ENCODE measurements at regions not wholly inside any gene's neighbourhood (a gene's known extent, or its start where the extent isn't known, plus 50 kb on each side); places are given as distances from the start of the nearest gene placed in this dataset.
"Not testable (repeated sequence)": the region's sequence is repeated elsewhere in the genome, so short reads cannot be mapped to it uniquely, and the experiment has no call there.

DNA sequence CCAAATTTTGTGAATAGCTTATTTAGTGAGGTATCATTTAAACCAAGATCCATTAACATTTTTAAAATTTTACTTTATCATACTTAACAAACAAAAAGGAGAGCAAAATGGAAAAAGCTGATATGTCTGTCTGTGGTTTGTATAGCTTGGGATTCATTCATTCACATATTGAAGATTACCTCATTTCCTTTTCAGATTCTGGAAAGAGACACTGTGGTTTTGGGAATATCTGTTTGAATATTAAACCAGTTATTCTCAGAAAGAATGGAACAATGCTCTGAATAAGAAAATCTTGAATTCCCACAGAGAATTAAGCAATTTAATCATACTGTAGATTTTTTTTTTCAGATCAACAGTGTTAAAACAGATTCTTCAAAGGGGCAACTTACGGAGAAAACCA, 93.8 kb upstream of the PRDX6 start:
- no peaks in the 10 kb centered on the region for H3K27me3 ChIP-seq (ENCODE audit: control insufficient read depth, insufficient read depth, low read length)
- no peak for DNase-seq
- H3K4me1 ChIP-seq (ENCODE audit: control insufficient read depth in 2 of 3, insufficient read depth in 2 of 3, low read depth in 1 of 3, low read length in 3 of 3) = no peaks in the 10 kb centered on the region
- no peak overlapping the region for H3K9ac ChIP-seq (ENCODE audit: low read length in 3 of 3)
- H3K4me3 ChIP-seq (ENCODE audit: low read length in 3 of 3) = no peak overlapping the region
- TF ChIP-seq, protein P1, sequence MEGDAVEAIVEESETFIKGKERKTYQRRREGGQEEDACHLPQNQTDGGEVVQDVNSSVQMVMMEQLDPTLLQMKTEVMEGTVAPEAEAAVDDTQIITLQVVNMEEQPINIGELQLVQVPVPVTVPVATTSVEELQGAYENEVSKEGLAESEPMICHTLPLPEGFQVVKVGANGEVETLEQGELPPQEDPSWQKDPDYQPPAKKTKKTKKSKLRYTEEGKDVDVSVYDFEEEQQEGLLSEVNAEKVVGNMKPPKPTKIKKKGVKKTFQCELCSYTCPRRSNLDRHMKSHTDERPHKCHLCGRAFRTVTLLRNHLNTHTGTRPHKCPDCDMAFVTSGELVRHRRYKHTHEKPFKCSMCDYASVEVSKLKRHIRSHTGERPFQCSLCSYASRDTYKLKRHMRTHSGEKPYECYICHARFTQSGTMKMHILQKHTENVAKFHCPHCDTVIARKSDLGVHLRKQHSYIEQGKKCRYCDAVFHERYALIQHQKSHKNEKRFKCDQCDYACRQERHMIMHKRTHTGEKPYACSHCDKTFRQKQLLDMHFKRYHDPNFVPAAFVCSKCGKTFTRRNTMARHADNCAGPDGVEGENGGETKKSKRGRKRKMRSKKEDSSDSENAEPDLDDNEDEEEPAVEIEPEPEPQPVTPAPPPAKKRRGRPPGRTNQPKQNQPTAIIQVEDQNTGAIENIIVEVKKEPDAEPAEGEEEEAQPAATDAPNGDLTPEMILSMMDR (IDR thresholded peaks at IDR 0.05; ENCODE audit: borderline replicate concordance, extremely low read depth, insufficient read depth) = no peak
- H3K9me3 ChIP-seq (ENCODE audit: control insufficient read depth in 2 of 3, insufficient read depth in 1 of 3, low read length in 3 of 3) = no peaks in the 10 kb centered on the region
- intact Hi-C loops (cut with DNase I) = no loop called here
- H3K36me3 ChIP-seq (ENCODE audit: control insufficient read depth in 2 of 3, insufficient read depth in 3 of 3, low read length in 3 of 3) = no peaks in the 10 kb centered on the region
- no peak overlapping the region for H3K27ac ChIP-seq (ENCODE audit: low read depth in 2 of 2, low read length in 2 of 2)
- FAIRE-seq = no peak

DNA sequence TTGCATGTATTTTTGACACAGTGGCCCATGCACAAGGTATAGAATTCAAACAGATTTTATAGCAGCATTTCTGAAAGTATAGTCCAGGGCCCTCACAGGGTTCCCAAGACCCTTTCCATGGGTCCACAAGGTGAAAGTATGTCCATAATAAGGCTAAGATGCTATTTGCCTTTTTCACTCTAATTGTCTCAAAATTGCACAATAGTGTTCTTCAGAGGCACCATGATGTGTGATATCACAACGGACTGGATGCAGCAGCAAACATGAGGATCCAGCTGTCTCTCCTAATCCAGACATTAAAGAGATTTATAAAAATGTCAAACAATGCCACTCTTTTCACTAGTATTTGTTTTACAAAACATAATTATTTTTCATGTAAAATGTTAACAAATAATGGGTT, 88.8 kb upstream of the PRDX6 start:
- DNase-seq (no peak), FAIRE-seq (no peak)
- no peaks in the 10 kb centered on the region for H3K9me3 ChIP-seq (ENCODE audit: control insufficient read depth in 2 of 3, insufficient read depth in 1 of 3, low read length in 3 of 3)
- no peaks in the 10 kb centered on the region for H3K36me3 ChIP-seq (ENCODE audit: control insufficient read depth in 2 of 3, insufficient read depth in 3 of 3, low read length in 3 of 3)
- no peak overlapping the region for H3K27ac ChIP-seq (ENCODE audit: low read depth in 2 of 2, low read length in 2 of 2)
- no peaks in the 10 kb centered on the region for H3K4me1 ChIP-seq (ENCODE audit: control insufficient read depth in 2 of 3, insufficient read depth in 2 of 3, low read depth in 1 of 3, low read length in 3 of 3)
- TF ChIP-seq, protein P1 (IDR thresholded peaks at IDR 0.05; ENCODE audit: borderline replicate concordance, extremely low read depth, insufficient read depth) = no peak
- intact Hi-C loops (cut with DNase I) = no loop called here
- no peak overlapping the region for H3K9ac ChIP-seq (ENCODE audit: low read length in 3 of 3)
- no peak overlapping the region for H3K4me3 ChIP-seq (ENCODE audit: low read length in 3 of 3)
- H3K27me3 ChIP-seq (ENCODE audit: control insufficient read depth, insufficient read depth, low read length) = no peaks in the 10 kb centered on the region

DNA sequence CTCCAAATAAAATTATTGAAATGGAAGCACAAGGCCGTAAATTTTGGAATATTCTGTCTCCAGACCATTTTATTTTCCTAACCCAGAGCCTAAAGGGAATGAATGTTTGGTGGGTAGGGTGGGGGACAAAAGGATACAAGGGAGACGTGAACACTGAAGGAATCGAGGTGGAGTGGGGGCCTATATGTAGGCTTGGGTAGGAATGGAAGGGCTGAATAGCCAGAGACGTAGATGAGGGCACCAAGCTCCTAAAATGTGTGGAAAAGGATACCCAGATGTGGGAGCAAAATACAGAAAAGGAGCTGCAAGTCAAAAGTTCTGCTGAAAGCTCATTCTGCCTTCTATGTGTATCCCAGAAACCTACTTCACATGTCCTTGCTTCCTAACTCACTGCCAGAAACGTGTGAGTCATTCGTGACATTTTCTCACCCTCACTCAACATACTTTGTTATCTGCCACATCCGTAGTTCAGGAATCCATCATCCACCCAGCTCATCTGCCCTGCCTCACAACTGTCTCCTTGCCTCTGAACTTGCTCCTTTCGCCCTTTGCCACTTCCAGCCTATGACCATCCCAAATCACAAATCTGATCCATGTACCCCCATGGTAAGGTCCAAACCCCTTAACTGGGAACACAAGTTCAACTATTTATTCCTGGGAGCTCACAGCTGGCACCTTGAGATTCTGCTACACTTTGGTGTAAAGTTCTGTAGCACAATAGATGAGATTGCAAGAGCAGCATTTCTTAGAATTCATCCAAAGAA, 84.1 kb upstream of the PRDX6 start:
- DNase-seq = no peak
- H3K36me3 ChIP-seq (ENCODE audit: control insufficient read depth in 2 of 3, insufficient read depth in 3 of 3, low read length in 3 of 3) = no peaks in the 10 kb centered on the region
- H3K4me3 ChIP-seq (ENCODE audit: low read length in 3 of 3) = no peak overlapping the region
- H3K9ac ChIP-seq (ENCODE audit: low read length in 3 of 3) = no peak overlapping the region
- no peaks in the 10 kb centered on the region for H3K9me3 ChIP-seq (ENCODE audit: control insufficient read depth in 2 of 3, insufficient read depth in 1 of 3, low read length in 3 of 3)
- TF ChIP-seq, protein P1 (IDR thresholded peaks at IDR 0.05; ENCODE audit: borderline replicate concordance, extremely low read depth, insufficient read depth) = no peak
- FAIRE-seq = no peak
- no peaks in the 10 kb centered on the region for H3K27me3 ChIP-seq (ENCODE audit: control insufficient read depth, insufficient read depth, low read length)
- intact Hi-C loops (cut with DNase I) = no loop called here
- no peaks in the 10 kb centered on the region for H3K4me1 ChIP-seq (ENCODE audit: control insufficient read depth in 2 of 3, insufficient read depth in 2 of 3, low read depth in 1 of 3, low read length in 3 of 3)
- H3K27ac ChIP-seq (ENCODE audit: low read depth in 2 of 2, low read length in 2 of 2) = no peak overlapping the region

DNA sequence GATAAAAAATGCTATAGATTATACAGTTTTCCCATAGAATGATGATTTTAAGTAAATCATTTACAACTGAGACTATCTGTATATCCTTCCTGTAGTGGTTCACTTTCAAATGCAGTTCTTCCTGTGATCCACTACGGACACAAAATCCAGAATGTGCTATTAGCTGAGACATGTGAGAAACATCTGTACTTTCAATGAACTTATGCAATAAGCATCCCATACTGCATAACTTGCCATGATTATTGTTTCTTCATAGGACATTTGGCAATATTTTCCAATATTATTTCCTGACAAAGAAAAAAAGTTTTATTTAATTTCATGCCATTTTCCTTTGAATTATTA, 83.5 kb upstream of the PRDX6 start:
- intact Hi-C loops (cut with DNase I) = no loop called here
- no peak for FAIRE-seq
- H3K27ac ChIP-seq (ENCODE audit: low read depth in 2 of 2, low read length in 2 of 2) = no peak overlapping the region
- no peak overlapping the region for H3K9ac ChIP-seq (ENCODE audit: low read length in 3 of 3)
- H3K36me3 ChIP-seq (ENCODE audit: control insufficient read depth in 2 of 3, insufficient read depth in 3 of 3, low read length in 3 of 3) = no peaks in the 10 kb centered on the region
- no peaks in the 10 kb centered on the region for H3K27me3 ChIP-seq (ENCODE audit: control insufficient read depth, insufficient read depth, low read length)
- H3K4me3 ChIP-seq (ENCODE audit: low read length in 3 of 3) = no peak overlapping the region
- no peaks in the 10 kb centered on the region for H3K4me1 ChIP-seq (ENCODE audit: control insufficient read depth in 2 of 3, insufficient read depth in 2 of 3, low read depth in 1 of 3, low read length in 3 of 3)
- TF ChIP-seq, protein P1 (IDR thresholded peaks at IDR 0.05; ENCODE audit: borderline replicate concordance, extremely low read depth, insufficient read depth) = no peak
- no peaks in the 10 kb centered on the region for H3K9me3 ChIP-seq (ENCODE audit: control insufficient read depth in 2 of 3, insufficient read depth in 1 of 3, low read length in 3 of 3)
- no peak for DNase-seq

DNA sequence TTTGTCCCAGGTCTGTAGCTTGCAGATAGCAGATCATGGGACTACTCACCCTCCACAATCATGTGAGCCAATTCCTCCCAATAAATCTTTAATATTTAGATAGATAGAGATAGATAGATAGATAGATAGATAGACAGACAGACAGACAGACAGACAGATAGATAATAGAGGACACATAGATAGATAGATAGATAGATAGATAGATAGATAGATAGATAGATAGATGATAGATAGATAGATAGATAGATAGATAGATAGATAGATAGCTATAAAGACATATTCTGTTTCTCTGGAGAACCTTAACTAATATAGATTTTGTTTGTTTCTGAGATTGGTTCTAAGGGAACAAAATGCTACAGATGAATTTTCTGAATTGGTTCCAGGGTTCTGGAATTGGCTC, 82.3 kb upstream of the PRDX6 start:
- DNase-seq; H3K27me3 ChIP-seq (ENCODE audit: control insufficient read depth, insufficient read depth, low read length); H3K4me1 ChIP-seq (ENCODE audit: control insufficient read depth in 2 of 3, insufficient read depth in 2 of 3, low read depth in 1 of 3, low read length in 3 of 3); intact Hi-C loops (cut with DNase I); H3K9ac ChIP-seq (ENCODE audit: low read length in 3 of 3); H3K4me3 ChIP-seq (ENCODE audit: low read length in 3 of 3); H3K9me3 ChIP-seq (ENCODE audit: control insufficient read depth in 2 of 3, insufficient read depth in 1 of 3, low read length in 3 of 3); H3K27ac ChIP-seq (ENCODE audit: low read depth in 2 of 2, low read length in 2 of 2); H3K36me3 ChIP-seq (ENCODE audit: control insufficient read depth in 2 of 3, insufficient read depth in 3 of 3, low read length in 3 of 3); FAIRE-seq: not testable (repeated sequence)

Measured in kidney (tissue), 13 donors.